Bronchial epithelial cell (primary cell): ENCODE measurements at regions not wholly inside any gene's neighbourhood (a gene's known extent, or its start where the extent isn't known, plus 50 kb on each side); places are given as distances from the start of the nearest gene placed in this dataset.

Experiments used
- DNase-seq: peaks from one replicate; pipeline ENCODE4 v3.0.0-alpha.2; 2010; ENCODE audit warnings: low read depth
- FAIRE-seq: peaks from 2 replicates; lab custom pipeline; 2011; peaks lifted over from hg19 to GRCh38; lab: Jason Lieb, UNC
- H3K27me3 ChIP-seq: 2 replicates; pipeline ENCODE4 v1.5.1; 2011; ENCODE audit warnings: low read length; ENCODE audit not compliant: control insufficient read depth, insufficient read depth
- H3K36me3 ChIP-seq: 2 replicates; pipeline ENCODE4 v1.5.1; 2011; ENCODE audit warnings: low read length; ENCODE audit not compliant: control insufficient read depth, insufficient read depth
- H3K4me3 ChIP-seq: 2 replicates; pipeline ENCODE4 v1.5.1; 2011; ENCODE audit warnings: mild to moderate bottlenecking, low read depth, low read length, control low read depth
- CTCF ChIP-seq: IDR thresholded peaks from 2 replicates; pipeline ENCODE4 v1.5.1; 2011; ENCODE audit warnings: mild to moderate bottlenecking, moderate library complexity, low read length, control low read depth, inconsistent platforms; ENCODE audit not compliant: insufficient read depth, severe bottlenecking

GRCh38 chr12:14171106-14171505 lies 189.7 kb upstream of the GRIN2B start:
- no peak for FAIRE-seq
- no peaks in the 10 kb centered on the region for H3K27me3 ChIP-seq
- no peak for DNase-seq

GRCh38 chr12:14175206-14175605 lies 190.3 kb upstream of the ATF7IP start:
- H3K4me3 ChIP-seq, result no peak overlapping the region
- TF ChIP-seq CTCF, result no peak
- no peaks in the 10 kb centered on the region for H3K27me3 ChIP-seq
- DNase-seq, result no peak
- no peak for FAIRE-seq
- H3K36me3 ChIP-seq, result no peaks in the 10 kb centered on the region

More at GRCh38 chr12:14171106-14171505, 189.7 kb upstream of the GRIN2B start:
- TF ChIP-seq CTCF, result no peak
- Histone ChIP-seq H3K36me3 (no peaks in the 10 kb centered on the region), H3K4me3 (no peak overlapping the region)

- Histone ChIP-seq H3K4me3 (no peak overlapping the region), H3K36me3 (no peaks in the 10 kb centered on the region), H3K27me3 (no peaks in the 10 kb centered on the region)
- FAIRE-seq (no peak), DNase-seq (peak; percentile 45)
- TF ChIP-seq CTCF, result peak; percentile 73
Measured at GRCh38 chr12:14185427-14186192, 179.9 kb upstream of the ATF7IP start.

GRCh38 chr12:14186193-14186502 lies 179.3 kb upstream of the ATF7IP start:
- Histone ChIP-seq H3K36me3 (no peaks in the 10 kb centered on the region), H3K4me3 (no peak overlapping the region), H3K27me3 (no peaks in the 10 kb centered on the region)
- TF ChIP-seq CTCF, result no peak
- DNase-seq (no peak), FAIRE-seq (no peak)

GRCh38 chr12:14187002-14187401 lies 178.5 kb upstream of the ATF7IP start:
- Histone ChIP-seq H3K27me3 (no peaks in the 10 kb centered on the region), H3K4me3 (no peak overlapping the region), H3K36me3 (no peaks in the 10 kb centered on the region)
- TF ChIP-seq CTCF, result no peak
- FAIRE-seq, result no peak
- DNase-seq, result no peak

GRCh38 chr12:14187966-14188365 lies 177.5 kb upstream of the ATF7IP start:
- DNase-seq, result no peak
- no peak overlapping the region for H3K4me3 ChIP-seq
- H3K36me3 ChIP-seq, result no peaks in the 10 kb centered on the region
- FAIRE-seq, result no peak
- no peaks in the 10 kb centered on the region for H3K27me3 ChIP-seq
- TF ChIP-seq CTCF, result no peak
